ENCODE measurements at regions not wholly inside any gene's neighbourhood (a gene's known extent, or its start where the extent isn't known, plus 50 kb on each side); places are given as distances from the start of the nearest gene placed in this dataset.

GRCh38 chrX:82648062-82648461, 860.0 kb upstream of the POU3F4 start:
- WGBS, 2 donors = 66 to 72% methylated on average over 2 of the region's 2 CpGs

GRCh38 chrX:82649645-82650044, 858.4 kb upstream of the POU3F4 start:
- no peak overlapping the region for H3K27ac ChIP-seq
- DNase-seq = no peak
- FAIRE-seq = no peak
- no peaks in the 10 kb centered on the region for H3K9me3 ChIP-seq
- no peak for TF ChIP-seq CTCF (IDR thresholded peaks at IDR 0.05)
- WGBS, 2 donors = 61 to 62% methylated on average over 5 of the region's 5 CpGs
- H3K4me3 ChIP-seq = no peak overlapping the region
- H3K36me3 ChIP-seq = no peaks in the 10 kb centered on the region
- no peaks in the 10 kb centered on the region for H3K4me1 ChIP-seq
- H3K27me3 ChIP-seq = no peaks in the 10 kb centered on the region
- intact Hi-C loops (cut with DNase I) = no loop called here
- no peak for ATAC-seq

More at GRCh38 chrX:82648062-82648461, 860.0 kb upstream of the POU3F4 start:
- H3K36me3 ChIP-seq = no peaks in the 10 kb centered on the region
- ATAC-seq (no peak), DNase-seq (no peak), FAIRE-seq (no peak)
- intact Hi-C loops (cut with DNase I) = no loop called here
- no peaks in the 10 kb centered on the region for H3K9me3 ChIP-seq
- H3K27me3 ChIP-seq = no peaks in the 10 kb centered on the region
- no peak overlapping the region for H3K4me3 ChIP-seq
- H3K4me1 ChIP-seq = no peaks in the 10 kb centered on the region
- TF ChIP-seq CTCF (IDR thresholded peaks at IDR 0.05) = no peak
- H3K27ac ChIP-seq = no peak overlapping the region

- ATAC-seq (no peak), DNase-seq (no peak), FAIRE-seq (no peak)
- H3K4me3 ChIP-seq = no peak overlapping the region
- H3K36me3 ChIP-seq = no peaks in the 10 kb centered on the region
- H3K27me3 ChIP-seq = no peaks in the 10 kb centered on the region
- intact Hi-C loops (cut with DNase I) = no loop called here
- TF ChIP-seq CTCF (IDR thresholded peaks at IDR 0.05) = no peak
- H3K4me1 ChIP-seq = no peaks in the 10 kb centered on the region
- H3K27ac ChIP-seq = no peak overlapping the region
- 47 to 48% methylated on average over 3 of the region's 3 CpGs for WGBS, 2 donors
- no peaks in the 10 kb centered on the region for H3K9me3 ChIP-seq
Measured at GRCh38 chrX:82658492-82658891, 849.6 kb upstream of the POU3F4 start.

- H3K4me1 ChIP-seq = no peaks in the 10 kb centered on the region
- no peak for TF ChIP-seq CTCF (IDR thresholded peaks at IDR 0.05)
- no peaks in the 10 kb centered on the region for H3K36me3 ChIP-seq
- H3K27ac ChIP-seq = no peak overlapping the region
- FAIRE-seq = peak; percentile 74
- no peak for ATAC-seq
- WGBS, 2 donors = 24 to 33% methylated on average over 3 of the region's 3 CpGs
- H3K9me3 ChIP-seq = no peaks in the 10 kb centered on the region
- peaks cover 0 to 4% (median 1%) of the 10 kb centered on the region in 4 donors for H3K27me3 ChIP-seq
- DNase-seq = no peak
- intact Hi-C loops (cut with DNase I) = no loop called here
- H3K4me3 ChIP-seq = no peak overlapping the region
Measured at GRCh38 chrX:82666355-82666754, 841.7 kb upstream of the POU3F4 start.

- H3K9me3 ChIP-seq = no peaks in the 10 kb centered on the region
- FAIRE-seq (no peak), DNase-seq (no peak), ATAC-seq (no peak)
- H3K27ac ChIP-seq = no peak overlapping the region
- no peak overlapping the region for H3K4me3 ChIP-seq
- H3K27me3 ChIP-seq = no peaks in the 10 kb centered on the region
- intact Hi-C loops (cut with DNase I) = loop anchor here in 1 of 3 donors (10.0 kb wide), 1 partner anchor 460 kb away; no protein-coding TSS in a partner anchor
- H3K4me1 ChIP-seq = no peaks in the 10 kb centered on the region
- TF ChIP-seq CTCF (IDR thresholded peaks at IDR 0.05) = no peak
- H3K36me3 ChIP-seq = no peaks in the 10 kb centered on the region
Measured at GRCh38 chrX:82675104-82675503, 833.0 kb upstream of the POU3F4 start.

Data from pancreas (tissue), 10 donors.